Activated CD4-positive, alpha-beta memory T cell treated with anti-CD3 and anti-CD28 coated beads for 36 hours (primary cell): ENCODE measurements at regions not wholly inside any gene's neighbourhood (a gene's known extent, or its start where the extent isn't known, plus 50 kb on each side); places are given as distances from the start of the nearest gene placed in this dataset.

Source experiments
- CTCF ChIA-PET: fragments of 350-600 bp; sonication (Branson Sonifier 250); formaldehyde crosslinking; loops from one replicate; lab custom pipeline; 2021; ENCODE audit warnings: antibody characterized with exemption, inconsistent platforms; lab: Charles Lee
- POLR2A ChIA-PET: fragments of 350-600 bp; sonication (Branson Sonifier 250); formaldehyde crosslinking; loops from one replicate; lab custom pipeline; 2021; ENCODE audit warnings: antibody characterized with exemption; lab: Charles Lee
- DNase-seq: peaks from one replicate; pipeline ENCODE4 v3.0.0-alpha.2; 2020
- H3K27ac Mint-ChIP-seq: one replicate; pipeline ENCODE4 v1.8.0; 2021; ENCODE audit warnings: mixed read lengths
- H3K27me3 Mint-ChIP-seq: one replicate; pipeline ENCODE4 v1.8.0; 2021; ENCODE audit warnings: mixed read lengths
- H3K36me3 Mint-ChIP-seq: one replicate; pipeline ENCODE4 v1.8.0; 2021; ENCODE audit warnings: mixed read lengths
- H3K4me1 Mint-ChIP-seq: one replicate; pipeline ENCODE4 v1.8.0; 2021; ENCODE audit warnings: low read depth, mixed read lengths
- H3K4me3 Mint-ChIP-seq: one replicate; pipeline ENCODE4 v1.8.0; 2021; ENCODE audit warnings: mild to moderate bottlenecking, mixed read lengths
- H3K9me3 Mint-ChIP-seq: one replicate; pipeline ENCODE4 v1.8.0; 2021; ENCODE audit warnings: mixed read lengths
- intact Hi-C: fragments of 100-400 bp; cut with micrococcal nuclease; formaldehyde crosslinking; loops from one replicate; pipeline ENCODE4 v1.15.1; 2023

- H3K36me3 Mint-ChIP-seq, result no peaks in the 10 kb centered on the region
- no peak overlapping the region for H3K27ac Mint-ChIP-seq
- H3K27me3 Mint-ChIP-seq, result no peaks in the 10 kb centered on the region
- no peak for DNase-seq
- ChIA-PET CTCF (no interaction called here), POLR2A (no interaction called here)
- no peak overlapping the region for H3K4me3 Mint-ChIP-seq
- no peaks in the 10 kb centered on the region for H3K4me1 Mint-ChIP-seq
- H3K9me3 Mint-ChIP-seq, result peaks cover 16% of the 10 kb centered on the region
- intact Hi-C loops, result no loop called here
Measured at GRCh38 chr2:41042343-41042742, 590.5 kb upstream of the SLC8A1 start.

GRCh38 chr2:41061356-41061755 is 609.5 kb upstream of the SLC8A1 start:
- H3K4me1 Mint-ChIP-seq, result no peaks in the 10 kb centered on the region
- H3K27me3 Mint-ChIP-seq, result no peaks in the 10 kb centered on the region
- no peak overlapping the region for H3K4me3 Mint-ChIP-seq
- ChIA-PET CTCF (no interaction called here), POLR2A (no interaction called here)
- intact Hi-C loops, result no loop called here
- no peaks in the 10 kb centered on the region for H3K36me3 Mint-ChIP-seq
- H3K9me3 Mint-ChIP-seq, result peaks cover 11% of the 10 kb centered on the region
- H3K27ac Mint-ChIP-seq, result no peak overlapping the region
- no peak for DNase-seq

DNA sequence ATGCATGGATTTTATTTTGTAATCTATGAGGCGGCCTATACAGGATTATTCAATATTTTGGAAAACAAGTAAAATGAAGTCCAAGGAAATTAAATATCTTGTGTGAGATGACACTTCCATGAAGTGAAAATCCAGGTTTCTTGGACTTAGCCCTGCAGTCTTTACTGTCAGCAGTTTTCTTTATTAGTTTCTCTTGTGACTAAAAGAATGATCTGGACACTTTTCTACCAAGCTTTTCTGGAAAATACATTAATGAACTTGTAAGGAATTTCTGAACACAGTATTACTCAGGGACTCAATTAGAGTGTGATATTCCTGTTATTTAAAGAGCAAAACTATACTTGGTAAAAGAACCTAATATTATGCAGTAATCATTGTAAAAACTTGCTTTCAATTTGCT is 610.4 kb upstream of the SLC8A1 start:
- no peaks in the 10 kb centered on the region for H3K27me3 Mint-ChIP-seq
- no peaks in the 10 kb centered on the region for H3K4me1 Mint-ChIP-seq
- intact Hi-C loops, result no loop called here
- no peak for DNase-seq
- no peak overlapping the region for H3K4me3 Mint-ChIP-seq
- H3K36me3 Mint-ChIP-seq, result no peaks in the 10 kb centered on the region
- peaks cover 7% of the 10 kb centered on the region for H3K9me3 Mint-ChIP-seq
- POLR2A ChIA-PET, result no interaction called here
- CTCF ChIA-PET, result no interaction called here
- no peak overlapping the region for H3K27ac Mint-ChIP-seq

DNA sequence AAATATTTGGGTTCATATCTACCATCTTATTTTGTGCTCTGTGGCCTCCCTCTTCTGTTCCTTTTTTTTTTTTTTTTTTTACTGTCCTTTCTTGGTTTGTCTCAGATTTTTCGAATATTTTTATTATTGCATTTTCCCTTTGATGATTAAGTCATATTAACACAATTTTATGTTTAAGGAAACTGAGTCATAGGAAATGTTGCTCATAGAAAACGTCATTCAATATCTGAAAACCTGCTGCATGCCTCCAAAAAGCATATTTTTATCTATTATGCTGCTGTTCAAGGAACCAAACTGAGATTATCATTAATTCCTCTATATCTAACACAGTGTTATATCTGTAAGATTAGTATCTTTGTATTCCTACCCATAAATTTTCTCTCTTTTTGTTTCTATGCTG is 614.3 kb upstream of the SLC8A1 start:
- Mint-ChIP-seq H3K36me3 (no peaks in the 10 kb centered on the region), H3K4me1 (no peaks in the 10 kb centered on the region), H3K27ac (no peak overlapping the region), H3K27me3 (no peaks in the 10 kb centered on the region), H3K9me3 (peaks cover 5% of the 10 kb centered on the region), H3K4me3 (no peak overlapping the region)
- POLR2A ChIA-PET, result no interaction called here
- no peak for DNase-seq
- intact Hi-C loops, result no loop called here
- CTCF ChIA-PET, result no interaction called here

- Mint-ChIP-seq H3K27me3 (no peaks in the 10 kb centered on the region), H3K4me3 (no peak overlapping the region), H3K27ac (no peak overlapping the region), H3K9me3 (peaks cover 2% of the 10 kb centered on the region), H3K4me1 (no peaks in the 10 kb centered on the region), H3K36me3 (no peaks in the 10 kb centered on the region)
- POLR2A ChIA-PET, result no interaction called here
- intact Hi-C loops, result no loop called here
- CTCF ChIA-PET, result no interaction called here
- no peak for DNase-seq
Measured at GRCh38 chr2:41068740-41069139, 616.9 kb upstream of the SLC8A1 start.

DNA sequence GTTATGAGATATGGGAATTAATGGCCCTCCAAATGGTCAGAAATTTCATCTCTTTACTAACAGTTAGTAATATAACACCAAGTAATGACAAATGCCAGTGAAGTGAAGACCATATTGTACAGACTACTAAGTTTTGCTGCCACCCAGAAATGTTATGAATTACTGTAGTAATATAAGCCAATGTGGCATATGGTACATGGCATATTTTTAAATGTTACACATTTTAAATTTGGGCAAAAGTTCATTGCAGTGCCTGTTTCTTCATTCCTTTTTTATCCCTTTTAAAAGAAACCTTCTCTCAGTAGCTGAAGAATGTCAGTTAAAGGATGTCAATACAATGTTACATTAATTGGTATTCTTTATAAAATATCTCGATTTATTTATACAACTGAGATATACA is 626.5 kb upstream of the SLC8A1 start:
- no peaks in the 10 kb centered on the region for H3K36me3 Mint-ChIP-seq
- POLR2A ChIA-PET, result no interaction called here

DNA sequence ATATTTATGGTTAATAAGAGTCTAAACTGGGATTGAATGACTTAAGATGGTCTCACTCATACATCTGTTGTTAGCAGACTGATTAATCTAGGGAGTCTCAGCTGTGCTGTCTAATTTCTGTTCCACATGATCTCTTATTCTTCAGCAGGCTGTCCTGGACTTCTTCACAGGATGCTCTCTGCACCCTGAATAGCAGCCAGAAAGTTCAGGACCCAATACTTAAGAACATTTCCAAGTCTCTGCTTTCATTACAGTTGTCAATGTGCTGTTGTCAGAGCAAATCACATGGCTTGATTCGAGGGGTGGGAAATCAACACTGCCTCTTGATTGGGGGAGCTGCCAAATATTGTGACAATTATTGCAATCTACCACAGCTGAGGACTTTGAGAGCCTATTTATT is 627.1 kb upstream of the SLC8A1 start:
- Mint-ChIP-seq H3K27ac (no peak overlapping the region), H3K36me3 (no peaks in the 10 kb centered on the region), H3K4me3 (no peak overlapping the region), H3K27me3 (no peaks in the 10 kb centered on the region), H3K4me1 (no peaks in the 10 kb centered on the region), H3K9me3 (peaks cover 12% of the 10 kb centered on the region)
- DNase-seq, result no peak
- ChIA-PET POLR2A (no interaction called here), CTCF (no interaction called here)
- intact Hi-C loops, result no loop called here

More for the DNA sequence above, 626.5 kb upstream of the SLC8A1 start:
- no peak for DNase-seq
- no peak overlapping the region for H3K4me3 Mint-ChIP-seq
- intact Hi-C loops, result no loop called here
- H3K9me3 Mint-ChIP-seq, result peaks cover 9% of the 10 kb centered on the region
- H3K4me1 Mint-ChIP-seq, result no peaks in the 10 kb centered on the region
- H3K27ac Mint-ChIP-seq, result no peak overlapping the region
- CTCF ChIA-PET, result no interaction called here
- no peaks in the 10 kb centered on the region for H3K27me3 Mint-ChIP-seq

DNA sequence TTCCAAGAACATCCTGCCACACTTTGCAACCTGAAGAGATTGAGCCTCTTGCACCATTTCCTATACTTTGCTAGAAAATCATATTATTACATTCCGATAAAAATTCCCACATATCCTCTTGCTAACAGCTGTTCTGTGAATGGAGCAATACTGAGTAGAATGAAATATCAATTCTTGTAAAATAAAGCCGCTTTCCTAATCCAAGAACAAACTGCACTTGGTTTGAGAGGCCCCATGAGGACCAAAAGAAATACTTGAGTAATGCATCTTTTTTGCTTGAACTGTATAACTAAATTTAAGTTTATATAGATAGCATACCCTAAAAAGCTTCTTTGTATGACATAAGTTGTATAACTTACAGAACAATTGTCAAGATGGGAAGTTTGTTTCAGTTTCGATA is 632.4 kb upstream of the SLC8A1 start:
- Mint-ChIP-seq H3K36me3 (no peaks in the 10 kb centered on the region), H3K4me1 (no peaks in the 10 kb centered on the region), H3K27me3 (no peaks in the 10 kb centered on the region), H3K9me3 (peaks cover 17% of the 10 kb centered on the region), H3K4me3 (no peak overlapping the region), H3K27ac (no peak overlapping the region)
- CTCF ChIA-PET, result no interaction called here
- POLR2A ChIA-PET, result no interaction called here
- intact Hi-C loops, result no loop called here
- DNase-seq, result no peak

DNA sequence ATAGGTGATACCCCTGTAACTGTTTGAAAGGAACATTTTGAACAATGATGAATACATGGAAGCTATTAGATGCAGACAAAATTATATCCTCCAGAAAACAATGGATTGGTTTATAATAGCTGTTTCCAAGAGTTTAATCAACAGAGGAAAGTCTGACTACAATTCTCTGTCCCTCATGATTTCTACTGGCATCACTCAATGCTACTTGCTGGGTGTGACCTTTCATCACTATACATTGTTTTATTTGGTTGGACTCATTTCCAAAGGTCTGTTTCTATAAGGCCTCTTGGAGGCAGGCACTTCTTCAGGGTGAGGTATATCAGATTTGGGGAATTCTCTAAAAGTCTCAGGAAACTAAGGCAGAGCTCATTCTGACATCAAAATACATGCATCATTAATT is 636.1 kb upstream of the SLC8A1 start:
- peaks cover 15% of the 10 kb centered on the region for H3K9me3 Mint-ChIP-seq
- H3K4me3 Mint-ChIP-seq, result no peak overlapping the region
- ChIA-PET POLR2A (no interaction called here), CTCF (no interaction called here)
- H3K27ac Mint-ChIP-seq, result no peak overlapping the region
- no peak for DNase-seq
- intact Hi-C loops, result no loop called here
- no peaks in the 10 kb centered on the region for H3K27me3 Mint-ChIP-seq
- no peaks in the 10 kb centered on the region for H3K36me3 Mint-ChIP-seq
- no peaks in the 10 kb centered on the region for H3K4me1 Mint-ChIP-seq

GRCh38 chr2:41101281-41101680 is 649.4 kb upstream of the SLC8A1 start:
- POLR2A ChIA-PET, result no interaction called here
- intact Hi-C loops, result no loop called here
- no peaks in the 10 kb centered on the region for H3K4me1 Mint-ChIP-seq
- no peaks in the 10 kb centered on the region for H3K36me3 Mint-ChIP-seq
- H3K27ac Mint-ChIP-seq, result no peak overlapping the region
- CTCF ChIA-PET, result no interaction called here
- no peaks in the 10 kb centered on the region for H3K27me3 Mint-ChIP-seq
- no peak for DNase-seq
- peaks cover 2% of the 10 kb centered on the region for H3K9me3 Mint-ChIP-seq
- no peak overlapping the region for H3K4me3 Mint-ChIP-seq

DNA sequence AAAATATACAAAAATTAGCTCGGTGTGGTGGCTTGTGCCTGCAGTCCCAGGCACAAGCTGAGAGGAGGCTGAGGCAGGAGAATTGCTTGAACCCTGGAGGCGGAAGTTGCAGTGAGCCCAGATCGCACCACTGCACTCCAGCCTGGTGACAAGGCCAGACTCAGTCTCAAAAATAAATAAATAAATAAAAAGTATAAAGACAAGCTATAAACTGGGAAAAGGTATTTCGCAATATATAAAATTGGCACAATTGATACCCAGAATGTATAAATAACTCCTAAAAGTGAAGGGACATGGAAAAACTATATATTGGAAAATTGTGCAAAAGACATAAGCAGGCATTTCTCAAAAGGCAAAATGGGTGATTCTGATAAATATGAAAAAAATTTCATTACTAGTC is 657.9 kb upstream of the SLC8A1 start:
- Mint-ChIP-seq H3K4me3 (no peak overlapping the region), H3K36me3 (no peaks in the 10 kb centered on the region), H3K27ac (no peak overlapping the region), H3K4me1 (no peaks in the 10 kb centered on the region), H3K27me3 (no peaks in the 10 kb centered on the region), H3K9me3 (peaks cover 7% of the 10 kb centered on the region)
- no peak for DNase-seq
- intact Hi-C loops, result no loop called here
- CTCF ChIA-PET, result no interaction called here
- POLR2A ChIA-PET, result no interaction called here

- Mint-ChIP-seq H3K9me3 (peaks cover 7% of the 10 kb centered on the region), H3K27me3 (no peaks in the 10 kb centered on the region), H3K4me3 (no peak overlapping the region), H3K36me3 (no peaks in the 10 kb centered on the region), H3K4me1 (no peaks in the 10 kb centered on the region), H3K27ac (no peak overlapping the region)
- intact Hi-C loops, result no loop called here
- ChIA-PET POLR2A (no interaction called here), CTCF (no interaction called here)
- no peak for DNase-seq
Measured at GRCh38 chr2:41111836-41112627, 660.1 kb upstream of the SLC8A1 start.

GRCh38 chr2:41116106-41116797 is 664.4 kb upstream of the SLC8A1 start:
- Mint-ChIP-seq H3K9me3 (peaks cover 7% of the 10 kb centered on the region), H3K36me3 (no peaks in the 10 kb centered on the region), H3K4me1 (no peaks in the 10 kb centered on the region), H3K27me3 (no peaks in the 10 kb centered on the region), H3K27ac (no peak overlapping the region), H3K4me3 (no peak overlapping the region)
- POLR2A ChIA-PET, result no interaction called here
- DNase-seq, result no peak
- intact Hi-C loops, result no loop called here
- CTCF ChIA-PET, result no interaction called here
